HEK293T (cell line): ENCODE measurements at regions not wholly inside any gene's neighbourhood (a gene's known extent, or its start where the extent isn't known, plus 50 kb on each side); places are given as distances from the start of the nearest gene placed in this dataset.
A peak's percentile ranks its signal among the peaks of the same experiment; 100 is the strongest.

Experiments used
- CTCF ChIA-PET: fragments of 350-600 bp; formaldehyde crosslinking; extraction: SDS; loops from one replicate; lab custom pipeline; 2021; ENCODE audit warnings: antibody characterized with exemption, inconsistent platforms; lab: Yijun Ruan, JAX
- POLR2A ChIA-PET: fragments of 350-600 bp; formaldehyde crosslinking; extraction: SDS; loops from one replicate; lab custom pipeline; 2020; ENCODE audit warnings: antibody characterized with exemption, inconsistent platforms; lab: Yijun Ruan, JAX
- DNase-seq: peaks from one replicate; pipeline ENCODE4 v3.0.0; 2012; ENCODE audit warnings: mixed read lengths; ENCODE audit errors: extremely low spot score
- ARNT ChIP-seq: fragments of 450-650 bp; IDR thresholded peaks from 2 replicates; pipeline ENCODE4 v1.6.1; 2017; ENCODE audit warnings: mild to moderate bottlenecking
- BHLHE40 ChIP-seq: fragments of 450-650 bp; IDR thresholded peaks from 2 replicates; pipeline ENCODE4 v1.6.1; 2016; ENCODE audit warnings: mild to moderate bottlenecking, moderate library complexity, borderline replicate concordance
- CTBP1 ChIP-seq: fragments of 450-650 bp; IDR thresholded peaks from 2 replicates; pipeline ENCODE4 v1.6.1; 2016; ENCODE audit warnings: borderline replicate concordance
- ELF4 ChIP-seq: fragments of 450-650 bp; IDR thresholded peaks from 2 replicates; pipeline ENCODE4 v1.6.1; 2017; ENCODE audit warnings: antibody characterized with exemption
- FOXA1 ChIP-seq: fragments of 450-650 bp; IDR thresholded peaks from 2 replicates; pipeline ENCODE4 v1.6.1; 2016; ENCODE audit warnings: mild to moderate bottlenecking
- FOXK2 ChIP-seq: fragments of 450-650 bp; IDR thresholded peaks from 2 replicates; pipeline ENCODE4 v1.6.1; 2016; ENCODE audit warnings: mild to moderate bottlenecking
- FOXM1 ChIP-seq: fragments of 450-650 bp; IDR thresholded peaks from 2 replicates; pipeline ENCODE4 v1.6.1; 2017; ENCODE audit warnings: mild to moderate bottlenecking, borderline replicate concordance
- HDGF ChIP-seq: fragments of 450-650 bp; IDR thresholded peaks from 2 replicates; pipeline ENCODE4 v1.6.1; 2017; ENCODE audit warnings: antibody characterized with exemption, borderline replicate concordance
- L3MBTL2 ChIP-seq: fragments of 450-650 bp; conservative IDR thresholded peaks from 2 replicates; pipeline ENCODE4 v1.6.1; 2016; ENCODE audit warnings: mild to moderate bottlenecking
- LEF1 ChIP-seq: fragments of 450-650 bp; IDR thresholded peaks from 2 replicates; pipeline ENCODE4 v1.6.1; 2017; ENCODE audit warnings: mild to moderate bottlenecking, borderline replicate concordance
- NFRKB ChIP-seq: fragments of 450-650 bp; IDR thresholded peaks from 2 replicates; pipeline ENCODE4 v1.6.1; 2016; ENCODE audit warnings: mild to moderate bottlenecking, moderate library complexity
- SP1 ChIP-seq: fragments of 450-650 bp; IDR thresholded peaks from 2 replicates; pipeline ENCODE4 v1.6.1; 2017
- SUZ12 ChIP-seq: fragments of 450-650 bp; IDR thresholded peaks from 2 replicates; pipeline ENCODE4 v1.6.1; 2016; ENCODE audit warnings: mild to moderate bottlenecking
- TARDBP ChIP-seq: fragments of 450-650 bp; IDR thresholded peaks from 2 replicates; pipeline ENCODE4 v1.6.1; 2016
- ZNF384 ChIP-seq: fragments of 450-650 bp; IDR thresholded peaks from 2 replicates; pipeline ENCODE4 v1.6.1; 2016
- TF ChIP-seq, protein P1 (sequence below): fragments of 450-650 bp; IDR thresholded peaks from 2 replicates; pipeline ENCODE4 v1.6.1; 2016

GRCh38 chr1:234985007-234985370 lies 143.6 kb downstream of the TOMM20 start:
- ChIA-PET CTCF (no interaction called here), POLR2A (no interaction called here)
- TF ChIP-seq L3MBTL2 (no peak), HDGF (no peak), SUZ12 (no peak), BHLHE40 (no peak), FOXA1 (no peak), ZNF384 (no peak), CTBP1 (no peak), ELF4 (no peak), NFRKB (no peak), FOXK2 (no peak), TARDBP (no peak), FOXM1 (no peak), SP1 (no peak), ARNT (no peak), LEF1 (no peak)
- TF ChIP-seq, protein P1, sequence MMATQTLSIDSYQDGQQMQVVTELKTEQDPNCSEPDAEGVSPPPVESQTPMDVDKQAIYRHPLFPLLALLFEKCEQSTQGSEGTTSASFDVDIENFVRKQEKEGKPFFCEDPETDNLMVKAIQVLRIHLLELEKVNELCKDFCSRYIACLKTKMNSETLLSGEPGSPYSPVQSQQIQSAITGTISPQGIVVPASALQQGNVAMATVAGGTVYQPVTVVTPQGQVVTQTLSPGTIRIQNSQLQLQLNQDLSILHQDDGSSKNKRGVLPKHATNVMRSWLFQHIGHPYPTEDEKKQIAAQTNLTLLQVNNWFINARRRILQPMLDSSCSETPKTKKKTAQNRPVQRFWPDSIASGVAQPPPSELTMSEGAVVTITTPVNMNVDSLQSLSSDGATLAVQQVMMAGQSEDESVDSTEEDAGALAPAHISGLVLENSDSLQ, result no peak
- DNase-seq, result no peak

DNA sequence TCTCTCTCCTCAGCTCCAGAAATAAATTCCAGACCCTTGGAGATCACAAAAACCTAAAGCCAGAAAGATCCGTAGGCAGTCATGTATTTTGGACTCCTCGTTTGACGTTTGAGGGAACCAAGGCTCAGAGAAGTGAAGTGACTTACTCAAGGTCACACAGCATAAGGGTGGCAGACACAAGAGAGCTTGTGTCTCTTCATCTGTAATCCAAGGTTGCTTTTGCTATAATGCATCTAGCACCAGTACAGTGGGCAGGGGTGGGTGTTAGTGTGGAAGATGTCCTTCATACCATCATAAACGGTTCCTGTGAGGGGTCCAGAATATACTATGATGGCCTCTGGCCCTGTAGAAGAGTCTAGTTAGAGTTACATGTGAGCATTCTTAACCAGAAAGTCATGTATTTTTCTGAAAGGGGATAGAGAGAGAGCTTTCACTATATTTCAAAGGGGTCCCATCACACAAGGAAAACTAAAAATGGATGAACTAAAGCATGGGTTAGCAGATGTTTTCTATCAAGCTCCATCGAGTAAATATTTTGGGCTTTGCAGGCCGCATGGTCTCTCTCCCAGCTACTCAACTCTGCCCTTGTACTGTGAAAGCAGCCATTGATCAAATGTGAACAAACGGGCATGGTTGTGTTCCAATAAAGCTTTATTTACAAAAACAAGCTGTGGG lies 144.9 kb downstream of the TOMM20 start:
- ChIA-PET POLR2A (interaction anchor here (0.7 to 1.1 kb wide), 2 partner anchors 14 to 372 kb away, joined by 3 to 4 read pairs; no protein-coding TSS in a partner anchor), CTCF (no interaction called here)
- TF ChIP-seq NFRKB, result no peak
- TF ChIP-seq, protein P1, result no peak
- no peak for TF ChIP-seq L3MBTL2
- no peak for TF ChIP-seq CTBP1
- TF ChIP-seq SUZ12, result no peak
- TF ChIP-seq ELF4, result no peak
- TF ChIP-seq BHLHE40, result no peak
- TF ChIP-seq LEF1, result no peak
- no peak for TF ChIP-seq FOXK2
- TF ChIP-seq ARNT, result no peak
- no peak for TF ChIP-seq SP1
- no peak for TF ChIP-seq ZNF384
- no peak for TF ChIP-seq TARDBP
- no peak for TF ChIP-seq FOXM1
- DNase-seq, result no peak

- no peak for DNase-seq
- TF ChIP-seq L3MBTL2 (no peak), SUZ12 (no peak), ARNT (no peak), LEF1 (no peak), HDGF (no peak), BHLHE40 (no peak), ELF4 (no peak)
- TF ChIP-seq, protein P1, result peak; percentile 70
- ChIA-PET CTCF (no interaction called here), POLR2A (no interaction called here)
Observed at GRCh38 chr1:234981758-234982157, 146.9 kb downstream of the TOMM20 start.

DNA sequence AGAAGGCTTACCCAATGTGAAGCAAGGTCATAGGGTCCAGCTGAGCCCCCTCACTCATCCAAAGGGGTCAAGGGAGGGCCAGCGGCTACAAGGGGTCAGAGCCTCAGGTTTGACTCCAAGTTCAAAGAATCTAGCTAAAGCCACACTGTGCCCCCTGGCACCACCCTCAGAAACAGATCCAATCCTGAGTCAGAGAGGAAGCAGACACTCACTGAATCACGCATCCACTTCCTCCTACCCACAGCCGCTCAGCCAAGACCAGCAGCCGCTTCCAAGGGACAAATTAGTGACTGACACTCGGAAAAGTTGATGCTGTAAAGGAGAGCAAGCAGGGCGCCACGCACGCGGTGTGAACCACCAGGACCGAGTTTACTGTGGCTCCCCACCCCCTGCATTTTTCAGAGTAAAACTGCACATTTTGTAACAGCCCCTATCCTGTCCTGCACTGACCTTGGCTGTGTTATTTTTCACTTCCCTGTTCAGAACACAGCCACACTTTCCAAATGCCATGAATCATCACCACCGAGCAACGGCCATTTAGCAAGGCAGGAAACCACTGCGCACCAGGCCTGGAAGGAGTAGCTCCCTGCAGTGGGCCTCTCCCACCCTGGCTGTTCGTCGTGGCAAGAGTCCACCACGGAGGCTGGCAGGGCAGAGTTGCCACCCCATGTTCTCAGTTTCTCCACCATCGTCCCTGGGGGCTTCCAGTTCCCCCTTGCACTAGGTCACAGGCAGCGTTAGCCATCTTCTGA lies 147.8 kb downstream of the TOMM20 start:
- CTCF ChIA-PET, result no interaction called here
- no peak for TF ChIP-seq FOXA1
- no peak for TF ChIP-seq FOXM1
- TF ChIP-seq L3MBTL2, result no peak
- TF ChIP-seq, protein P1, result no peak
- TF ChIP-seq TARDBP, result no peak
- DNase-seq, result no peak
- POLR2A ChIA-PET, result no interaction called here

DNA sequence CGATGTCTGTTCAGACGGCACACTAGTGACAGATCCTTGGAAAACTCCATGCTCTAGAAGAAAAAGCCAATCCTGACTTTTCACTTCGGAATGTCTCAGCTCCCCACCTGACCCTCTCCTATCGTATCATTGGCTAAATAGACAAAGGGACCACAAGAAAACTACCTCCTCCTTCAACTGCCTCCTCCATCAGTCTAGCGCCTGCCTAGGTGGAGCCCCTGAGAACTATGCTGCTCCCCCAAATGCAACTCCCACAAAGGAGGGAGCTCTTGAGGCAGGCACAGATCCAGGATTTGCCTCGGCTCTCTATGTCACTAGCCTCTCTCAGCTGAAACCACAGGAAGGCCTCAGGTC lies 148.4 kb downstream of the TOMM20 start:
- TF ChIP-seq L3MBTL2, result no peak
- no peak for TF ChIP-seq FOXM1
- no peak for TF ChIP-seq TARDBP
- TF ChIP-seq LEF1, result no peak
- no peak for TF ChIP-seq CTBP1
- TF ChIP-seq, protein P1, result no peak
- no peak for TF ChIP-seq SP1
- TF ChIP-seq HDGF, result no peak
- no peak for TF ChIP-seq ELF4
- CTCF ChIA-PET, result no interaction called here
- no peak for DNase-seq
- POLR2A ChIA-PET, result no interaction called here
